ENCODE measurements at regions not wholly inside any gene's neighbourhood (a gene's known extent, or its start where the extent isn't known, plus 50 kb on each side); places are given as distances from the start of the nearest gene placed in this dataset.

- TF ChIP-seq CTCF (IDR thresholded peaks at IDR 0.05) (no peak), ZFX (IDR thresholded peaks at IDR 0.05; ENCODE audit: borderline replicate concordance) (no peak)
- no peak overlapping the region for H3K27ac ChIP-seq
Observed at GRCh38 chr5:113792806-113793205, 279.3 kb downstream of the YTHDC2 start.

GRCh38 chr5:113794981-113795380, 281.5 kb downstream of the YTHDC2 start:
- TF ChIP-seq ZFX (IDR thresholded peaks at IDR 0.05; ENCODE audit: borderline replicate concordance) (no peak), CTCF (IDR thresholded peaks at IDR 0.05) (no peak)
- no peak overlapping the region for H3K27ac ChIP-seq

GRCh38 chr5:113800686-113801085, 287.2 kb downstream of the YTHDC2 start:
- no peak overlapping the region for H3K27ac ChIP-seq
- no peak for TF ChIP-seq ZFX (IDR thresholded peaks at IDR 0.05; ENCODE audit: borderline replicate concordance)
- no peak for TF ChIP-seq CTCF (IDR thresholded peaks at IDR 0.05)

- TF ChIP-seq ZFX (IDR thresholded peaks at IDR 0.05; ENCODE audit: borderline replicate concordance) (no peak), CTCF (IDR thresholded peaks at IDR 0.05) (no peak)
Observed at GRCh38 chr5:113804264-113804663, 290.8 kb downstream of the YTHDC2 start.

GRCh38 chr5:113804943-113805342, 291.4 kb downstream of the YTHDC2 start:
- TF ChIP-seq ZFX (IDR thresholded peaks at IDR 0.05; ENCODE audit: borderline replicate concordance) (no peak), CTCF (IDR thresholded peaks at IDR 0.05) (no peak)
- H3K27ac ChIP-seq: no peak overlapping the region

More at GRCh38 chr5:113804264-113804663, 290.8 kb downstream of the YTHDC2 start:
- no peak overlapping the region for H3K27ac ChIP-seq

- H3K27ac ChIP-seq: no peak overlapping the region
- TF ChIP-seq ZFX (IDR thresholded peaks at IDR 0.05; ENCODE audit: borderline replicate concordance) (no peak), CTCF (IDR thresholded peaks at IDR 0.05) (peak; percentile 47)
Observed at GRCh38 chr5:113806250-113806649, 292.8 kb downstream of the YTHDC2 start.

GRCh38 chr5:113806904-113807303, 293.4 kb downstream of the YTHDC2 start:
- H3K27ac ChIP-seq: no peak overlapping the region

More at GRCh38 chr5:113806904-113807303, 293.4 kb downstream of the YTHDC2 start:
- no peak for TF ChIP-seq ZFX (IDR thresholded peaks at IDR 0.05; ENCODE audit: borderline replicate concordance)
- no peak for TF ChIP-seq CTCF (IDR thresholded peaks at IDR 0.05)
